GM12891 (cell line): ENCODE measurements at regions not wholly inside any gene's neighbourhood (a gene's known extent, or its start where the extent isn't known, plus 50 kb on each side); places are given as distances from the start of the nearest gene placed in this dataset.

Source experiments
- POLR2A ChIP-seq: IDR thresholded peaks from 2 replicates; pipeline ENCODE4 v1.6.1; 2011; ENCODE audit warnings: low read depth, low read length, control low read depth
- POU2F2 ChIP-seq: IDR thresholded peaks from 2 replicates; pipeline ENCODE4 v1.6.1; 2011; ENCODE audit warnings: low read depth, mild to moderate bottlenecking, control low read depth, low read length, moderate library complexity

- TF ChIP-seq POU2F2 = no peak
- TF ChIP-seq POLR2A = no peak
Observed at GRCh38 chr13:87810391-87810801, 139.2 kb downstream of the SLITRK5 start.
